AG20443 (cell line): ENCODE measurements at regions not wholly inside any gene's neighbourhood (a gene's known extent, or its start where the extent isn't known, plus 50 kb on each side); places are given as distances from the start of the nearest gene placed in this dataset.
"Not testable (repeated sequence)": the region's sequence is repeated elsewhere in the genome, so short reads cannot be mapped to it uniquely, and the experiment has no call there.

Experiments
- DNase-seq: peaks from one replicate; pipeline ENCODE4 v3.0.0; 2012; ENCODE audit warnings: low spot score, mixed read lengths

DNA sequence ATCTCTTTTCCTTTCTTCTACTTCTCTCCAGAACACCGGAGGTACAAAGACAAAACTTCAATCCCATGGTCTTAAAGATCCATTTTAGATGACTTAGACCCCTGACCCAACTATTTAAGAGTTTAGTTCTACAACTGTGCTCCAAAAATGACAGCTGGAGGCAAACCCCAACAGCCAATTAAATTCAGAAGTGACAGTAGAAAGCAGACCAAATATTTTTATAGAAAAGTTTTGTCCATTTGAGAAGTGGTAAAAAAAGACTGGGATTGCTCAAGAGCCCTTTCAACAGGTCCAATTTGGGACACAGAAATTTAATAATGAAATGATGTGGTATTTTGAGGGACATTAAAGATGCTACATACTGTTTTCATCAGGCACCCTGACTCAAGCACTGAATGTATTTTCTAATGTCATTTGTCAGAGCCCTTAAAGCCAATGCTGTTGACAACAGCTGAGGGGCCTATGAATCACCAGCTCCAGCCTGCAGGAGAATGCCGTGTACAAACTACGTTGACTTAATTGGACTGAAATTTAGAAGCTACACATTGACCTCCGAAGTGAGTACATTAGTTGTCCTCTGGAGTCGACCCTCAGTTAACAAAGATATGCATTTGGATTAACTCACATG lies 147.5 kb upstream of the PIK3R1 start:
- peak; percentile 57 for DNase-seq

DNA sequence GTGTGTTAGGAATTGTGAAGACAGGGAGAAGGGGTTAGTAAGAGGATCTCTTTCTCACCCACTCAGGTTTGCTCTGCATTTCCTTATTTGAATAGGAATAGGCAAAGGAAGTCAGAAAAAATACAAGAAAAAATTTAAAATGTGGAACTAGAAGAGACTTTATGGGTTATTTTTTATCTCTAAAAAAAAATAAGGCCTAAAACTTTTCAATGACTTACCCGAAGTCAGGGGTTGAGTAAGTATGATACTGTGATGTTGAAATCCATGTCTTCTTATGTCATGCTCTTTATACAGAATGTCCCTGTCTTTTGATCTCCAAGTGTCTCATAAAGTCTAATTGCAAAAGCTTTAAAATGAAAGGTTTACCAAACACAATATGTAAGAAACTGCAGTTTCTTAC lies 148.3 kb upstream of the PIK3R1 start:
- DNase-seq: no peak

DNA sequence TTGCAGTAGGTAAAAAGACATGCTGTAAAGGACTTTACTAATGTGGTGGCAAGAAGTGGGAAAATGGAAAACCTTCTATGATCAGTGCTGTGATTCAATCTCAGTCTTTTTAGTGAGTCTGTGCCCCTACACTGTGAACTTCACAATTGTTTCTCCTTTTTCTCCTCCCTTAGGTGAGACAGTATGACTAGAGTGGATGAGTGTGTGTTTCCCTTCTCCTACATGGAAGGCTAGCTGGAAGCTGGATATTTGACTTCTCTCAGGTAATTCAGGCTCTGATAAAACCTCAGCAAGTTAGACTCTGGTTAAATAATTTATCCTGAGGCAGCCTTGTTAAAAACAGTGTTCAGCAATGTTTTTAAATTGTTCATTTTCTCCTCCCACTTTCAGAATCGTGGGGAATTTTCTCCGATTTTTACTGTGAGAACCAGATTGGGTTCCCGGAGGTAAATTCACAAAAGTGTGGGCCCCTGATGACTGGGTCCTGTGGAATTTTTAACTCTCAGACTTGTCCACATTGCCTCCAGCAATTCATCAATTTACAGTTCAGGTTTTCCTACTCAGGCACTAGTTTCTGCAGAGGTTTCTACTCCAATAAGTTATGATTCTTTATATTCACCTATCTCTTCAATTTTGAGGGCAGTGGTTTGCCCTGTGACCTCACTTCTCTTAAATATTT lies 149.1 kb upstream of the PIK3R1 start:
- no peak for DNase-seq

DNA sequence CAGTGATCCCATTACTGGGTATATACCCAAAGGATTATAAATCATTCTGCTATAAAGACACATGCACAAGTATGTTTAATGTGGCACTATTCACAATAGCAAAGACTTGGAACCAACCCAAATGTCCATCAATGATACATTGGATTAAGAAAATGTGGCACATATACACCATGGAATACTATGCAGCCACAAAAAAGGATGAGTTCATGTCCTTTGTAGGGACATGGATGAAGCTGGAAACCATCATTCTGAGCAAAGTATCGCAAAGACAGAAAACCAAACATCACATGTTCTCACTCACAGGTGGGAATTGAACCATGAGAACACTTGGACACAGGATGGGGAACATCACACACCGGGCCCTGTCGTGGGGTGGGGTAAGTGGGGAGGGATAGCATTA lies 150.2 kb upstream of the PIK3R1 start:
- not testable (repeated sequence) for DNase-seq

DNA sequence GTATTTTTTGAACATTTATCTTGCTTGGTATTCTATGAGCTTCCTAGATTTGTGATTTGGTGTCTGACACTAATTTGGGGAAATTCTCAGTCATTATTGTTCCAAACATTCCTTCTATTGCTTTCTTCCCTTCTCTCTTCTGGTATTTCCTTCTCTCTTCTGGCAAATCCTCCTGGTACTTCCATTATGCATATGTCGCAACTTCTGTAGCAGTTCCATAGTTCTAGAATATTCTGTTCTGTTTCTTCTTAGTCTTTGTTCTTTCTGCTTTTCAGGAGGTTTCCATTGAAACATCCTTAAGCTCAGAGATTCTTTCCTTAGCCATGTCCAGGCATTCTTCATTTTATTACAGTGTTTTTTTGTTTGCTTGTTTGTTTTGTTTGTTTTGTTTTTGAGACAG lies 155.2 kb upstream of the PIK3R1 start:
- no peak for DNase-seq

DNA sequence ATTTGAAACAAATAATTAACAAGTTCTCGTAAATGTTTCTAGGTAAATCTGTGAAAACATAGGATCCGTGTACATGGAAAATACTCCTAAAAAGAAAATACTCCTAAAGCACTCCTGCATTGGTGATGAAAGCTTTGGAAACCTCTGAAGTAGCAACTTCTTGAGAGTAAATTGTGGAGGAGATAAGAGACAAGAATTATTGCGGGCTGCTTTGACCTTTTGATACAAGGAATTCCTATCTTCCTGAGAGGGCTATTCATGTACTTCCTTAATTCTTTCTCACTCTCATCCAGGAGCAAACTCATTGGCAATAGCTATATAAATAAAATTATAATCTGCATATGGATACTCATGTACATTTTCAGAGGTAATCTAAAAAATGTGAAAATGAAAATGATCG lies 158.4 kb upstream of the PIK3R1 start:
- no peak for DNase-seq

DNA sequence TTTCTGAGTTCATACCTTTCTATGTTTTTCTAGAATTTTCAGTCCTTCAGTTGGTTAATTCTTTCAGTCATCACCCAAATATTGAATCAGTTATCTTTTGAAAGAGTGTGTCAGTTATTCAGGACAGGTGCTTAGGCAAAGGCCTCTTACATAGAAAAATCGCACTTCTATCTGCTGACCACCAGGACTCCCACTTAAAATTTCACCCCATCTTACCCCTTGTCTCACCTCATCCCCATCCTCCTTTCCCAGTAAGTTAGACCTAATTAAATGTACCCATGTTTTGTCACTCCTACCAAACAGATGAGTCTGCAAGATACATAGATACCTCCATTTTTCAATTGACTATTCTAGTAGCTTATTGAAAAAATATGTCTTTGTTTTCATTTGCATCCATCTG lies 159.9 kb upstream of the PIK3R1 start:
- no peak for DNase-seq

DNA sequence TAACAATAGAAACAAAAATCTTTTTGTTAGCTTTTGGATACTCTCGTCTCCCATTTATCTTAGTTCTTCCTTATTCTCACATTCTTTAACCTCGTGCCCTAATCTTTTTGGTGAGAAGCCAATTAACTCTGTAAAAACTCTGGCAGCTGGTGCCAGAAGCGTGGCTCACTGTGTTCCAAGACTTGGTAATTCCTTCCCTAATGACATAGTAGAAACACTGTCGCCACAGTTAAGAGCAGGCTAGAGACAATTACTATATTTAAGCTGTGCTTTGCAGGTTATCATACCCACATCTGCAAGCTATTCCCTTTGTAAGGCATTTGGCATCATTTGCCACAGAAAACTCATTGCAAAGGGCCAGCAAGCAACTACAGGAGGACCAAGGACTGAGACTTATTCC lies 160.9 kb upstream of the PIK3R1 start:
- DNase-seq: no peak

DNA sequence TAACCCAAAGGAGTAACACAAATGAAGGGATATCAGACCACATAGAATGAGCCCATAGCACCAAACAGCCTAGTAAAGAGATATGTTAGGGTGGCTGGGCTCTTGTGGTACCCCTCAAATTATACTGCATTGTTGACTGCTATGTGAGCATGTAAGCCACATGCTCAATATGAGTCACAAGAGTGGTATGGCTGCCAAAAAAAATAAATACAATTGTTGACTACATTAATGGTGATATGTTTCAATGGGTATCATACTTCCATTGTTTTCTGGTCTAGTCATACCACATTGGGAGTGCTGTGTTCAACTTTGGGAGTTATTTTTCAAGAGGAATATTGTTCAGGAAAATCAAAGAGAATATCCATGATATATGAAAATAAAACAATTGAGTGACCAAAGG lies 162.4 kb upstream of the PIK3R1 start:
- no peak for DNase-seq

DNA sequence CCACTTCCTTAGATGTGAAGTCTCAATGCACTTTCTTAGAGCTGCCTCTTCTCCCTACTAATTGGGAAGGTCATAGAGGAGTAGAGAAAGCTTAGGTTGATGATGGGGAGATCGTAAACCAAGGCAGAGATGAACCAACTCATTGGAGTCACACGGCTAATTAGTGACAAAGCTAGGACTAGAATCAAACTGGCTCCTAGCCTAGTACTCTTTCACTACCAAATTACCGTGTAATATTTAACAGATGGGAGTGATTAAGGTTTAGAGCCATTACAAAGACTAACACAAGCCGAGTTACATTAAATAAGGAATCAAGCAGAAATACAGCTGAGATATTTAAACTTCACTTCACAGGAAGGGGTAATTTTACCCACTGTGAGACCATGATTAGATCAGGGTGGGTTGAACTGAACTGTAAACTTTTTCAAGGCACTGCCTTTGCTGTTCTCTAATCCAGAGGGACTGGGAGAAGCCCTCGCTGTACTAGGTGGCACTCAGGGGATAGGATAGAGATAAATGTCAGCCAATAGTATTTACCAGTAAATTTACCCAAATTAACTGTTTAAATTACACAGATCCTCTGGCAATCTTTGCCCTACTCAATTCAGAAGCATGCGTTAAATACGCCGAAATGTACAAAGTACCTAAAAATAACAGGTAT lies 166.4 kb upstream of the PIK3R1 start:
- no peak for DNase-seq

DNA sequence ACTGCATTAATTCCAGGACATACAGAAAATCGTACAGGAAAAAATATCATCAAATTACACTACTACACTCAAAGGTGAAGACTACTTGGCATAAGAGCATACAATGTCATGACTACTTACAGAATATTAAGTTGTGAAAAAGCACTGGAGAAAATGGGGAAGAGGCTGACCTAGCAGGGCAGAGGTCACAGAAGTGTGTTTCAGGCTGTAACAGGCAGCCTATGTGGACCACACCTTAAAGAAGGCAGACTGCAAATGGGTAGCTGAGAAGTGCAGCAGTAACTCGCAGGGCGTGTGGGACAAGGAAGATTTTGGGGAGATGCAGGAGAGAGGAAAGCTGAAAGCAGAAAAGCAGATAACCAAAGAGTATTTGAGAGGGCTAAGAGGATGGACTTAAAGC lies 167.0 kb upstream of the PIK3R1 start:
- DNase-seq: no peak

DNA sequence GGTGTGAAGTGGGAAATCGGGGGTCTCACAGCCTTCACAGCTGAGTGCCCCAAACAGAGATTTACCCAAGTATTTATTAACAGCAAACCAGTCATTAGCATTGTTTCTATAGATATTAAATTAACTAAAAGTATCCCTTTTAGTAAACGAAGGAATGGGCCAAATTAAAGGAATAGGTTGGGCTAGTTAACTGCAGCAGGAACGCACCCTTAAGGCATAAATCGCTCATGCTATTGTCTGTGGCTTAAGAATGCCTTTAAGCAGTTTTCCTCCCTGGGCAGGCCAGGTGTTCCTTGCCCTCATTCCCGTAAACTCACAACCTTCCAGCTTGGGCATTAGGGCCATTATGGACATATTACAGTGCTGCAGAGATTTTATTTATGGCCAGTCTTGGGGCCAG lies 167.5 kb upstream of the PIK3R1 start:
- not testable (repeated sequence) for DNase-seq

DNA sequence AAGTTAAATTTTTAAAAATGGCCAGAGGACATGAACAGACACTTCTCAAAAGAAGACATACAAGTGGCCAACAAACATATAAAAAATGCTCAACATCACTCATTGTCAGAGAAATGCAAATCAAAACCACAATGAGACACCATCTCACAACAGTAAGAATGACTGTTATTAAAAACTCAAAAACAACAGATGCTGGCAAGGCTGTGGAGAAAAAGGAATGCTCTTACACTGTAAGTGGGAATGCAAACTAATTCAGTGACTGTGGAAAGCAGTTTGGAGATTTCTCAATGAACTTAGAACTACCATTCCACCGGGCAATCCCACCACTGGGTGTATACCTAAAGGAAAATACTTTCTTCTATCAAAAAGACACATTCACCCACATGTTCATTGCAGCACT lies 168.5 kb upstream of the PIK3R1 start:
- no peak for DNase-seq

DNA sequence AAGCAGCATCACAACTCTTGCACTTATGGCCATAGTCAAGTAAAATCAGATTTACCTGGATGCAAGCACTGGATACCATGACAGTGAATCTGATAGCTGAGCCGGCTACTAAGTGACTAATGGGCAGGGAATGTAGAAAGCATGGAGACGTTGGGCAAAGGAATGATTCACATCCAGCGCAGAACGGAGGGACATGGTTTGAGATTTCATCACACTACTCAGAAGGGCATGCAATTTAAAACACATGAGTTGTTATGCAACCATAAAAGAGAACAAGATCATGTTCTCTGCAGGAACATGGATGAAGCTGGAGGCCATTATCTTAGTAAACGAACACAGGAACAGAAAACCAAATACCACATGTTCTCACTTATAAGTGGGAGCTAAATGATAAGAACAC lies 169.1 kb upstream of the PIK3R1 start:
- peak; percentile 87 for DNase-seq

DNA sequence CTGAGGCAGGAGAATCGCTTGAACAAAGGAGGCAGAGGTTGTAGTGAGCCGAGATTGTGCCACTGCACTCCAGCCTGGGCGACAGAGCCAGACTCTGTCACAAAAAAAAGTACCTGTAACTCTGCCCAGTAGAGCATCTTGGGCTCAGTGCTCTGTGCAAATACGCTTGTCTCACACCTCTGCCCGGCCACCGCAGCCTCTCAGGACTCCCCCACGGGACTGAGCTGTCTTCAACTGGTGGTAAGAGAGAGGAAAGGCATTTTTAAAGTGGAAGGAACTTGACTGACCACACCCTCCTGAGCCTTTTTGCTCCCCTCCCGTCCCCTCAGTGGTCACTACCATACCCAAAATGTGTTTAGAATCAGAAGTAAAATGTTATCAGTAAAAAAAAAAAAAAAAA lies 174.3 kb upstream of the PIK3R1 start:
- no peak for DNase-seq

DNA sequence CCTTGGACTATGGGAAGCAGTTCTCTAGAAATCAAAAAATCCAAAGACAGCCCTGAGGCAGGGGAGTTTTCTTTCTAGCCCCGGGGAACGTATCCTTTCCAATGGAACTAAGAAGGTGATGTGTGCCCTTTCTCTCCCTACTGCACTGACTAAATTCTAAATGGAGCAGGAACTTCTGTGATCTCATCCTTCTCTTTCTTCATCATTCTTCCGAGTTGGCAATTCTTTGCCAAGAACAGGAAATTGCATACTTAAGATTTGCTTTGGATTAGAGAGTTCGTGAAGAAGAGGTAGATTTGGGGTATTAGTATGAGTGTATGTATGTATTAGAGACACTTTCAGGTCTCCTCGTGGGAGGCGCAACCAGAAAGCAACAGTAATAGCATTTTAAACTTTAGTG lies 178.0 kb upstream of the PIK3R1 start:
- DNase-seq: peak; percentile 32

DNA sequence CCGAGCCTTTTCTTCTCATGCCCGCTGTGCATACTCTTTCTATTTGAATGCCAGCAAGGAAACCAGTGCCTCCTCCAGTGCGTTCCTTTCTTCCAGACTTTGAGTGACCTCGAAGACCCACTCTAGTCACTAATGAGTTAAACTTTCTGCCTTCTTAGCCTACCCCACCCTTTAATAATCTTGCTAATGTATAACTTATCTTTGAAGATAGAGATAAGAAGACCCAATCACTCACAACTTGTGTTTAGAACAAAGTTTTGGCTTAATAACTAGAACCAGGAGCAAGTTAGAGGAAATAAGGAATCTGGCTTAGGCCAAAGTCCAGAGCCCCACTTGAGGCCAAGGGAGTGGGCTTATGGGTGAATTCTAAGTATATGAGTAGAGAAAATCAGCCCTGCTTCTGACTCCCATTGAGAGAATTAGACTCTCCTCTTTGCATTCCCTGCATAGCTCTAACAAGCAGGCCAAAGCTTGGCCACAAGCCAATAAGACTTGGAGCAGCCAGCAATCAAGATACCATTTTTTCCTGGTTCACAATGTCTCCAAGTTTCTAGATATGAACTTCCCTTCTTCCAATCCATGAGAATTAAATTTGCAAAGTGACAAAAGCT lies 181.5 kb upstream of the PIK3R1 start:
- peak; percentile 39 for DNase-seq

DNA sequence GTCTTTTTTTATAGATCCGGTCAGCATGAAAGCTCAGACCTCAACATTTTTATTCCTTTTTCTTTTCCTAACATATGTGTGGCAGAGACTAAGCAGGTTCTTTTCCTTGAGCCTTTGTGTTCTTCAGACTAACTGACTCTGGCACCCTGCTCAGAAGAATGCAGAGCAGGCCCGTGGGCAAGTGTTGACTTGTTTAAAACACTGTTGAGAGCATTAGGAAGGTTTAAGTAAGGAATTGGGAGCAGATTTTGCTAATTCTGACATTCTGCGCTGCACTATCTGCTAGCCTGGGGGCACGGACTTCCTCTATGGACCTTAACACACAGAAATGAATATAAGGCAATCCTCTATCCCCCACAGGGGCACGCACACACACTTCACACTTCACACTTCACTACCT lies 182.5 kb upstream of the PIK3R1 start:
- DNase-seq: no peak

DNA sequence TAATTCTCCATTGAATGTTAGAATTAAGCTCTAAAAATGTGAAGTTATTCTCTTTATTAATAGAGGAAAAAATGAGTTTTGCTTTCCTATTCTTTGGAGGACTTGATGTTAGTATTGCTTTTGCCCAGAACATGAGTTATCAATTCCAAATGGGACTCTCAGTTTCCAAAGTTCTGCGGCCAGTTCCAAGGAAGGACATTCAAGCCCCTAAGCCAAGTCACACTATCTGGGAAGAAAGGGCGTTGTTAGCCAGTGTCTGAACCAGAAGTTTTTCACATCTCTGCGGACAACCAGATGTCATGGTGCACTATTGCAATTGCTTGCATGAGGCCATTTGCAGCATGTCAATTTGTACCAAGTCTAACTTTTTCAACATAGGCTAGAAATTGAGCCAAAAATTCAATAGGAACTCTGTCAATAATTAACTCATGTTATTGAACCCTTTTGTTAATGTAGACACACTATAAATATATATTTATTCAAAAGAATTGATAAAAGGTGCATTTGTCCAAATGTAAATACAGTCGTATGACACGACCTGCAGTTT lies 183.3 kb upstream of the PIK3R1 start:
- DNase-seq: no peak

DNA sequence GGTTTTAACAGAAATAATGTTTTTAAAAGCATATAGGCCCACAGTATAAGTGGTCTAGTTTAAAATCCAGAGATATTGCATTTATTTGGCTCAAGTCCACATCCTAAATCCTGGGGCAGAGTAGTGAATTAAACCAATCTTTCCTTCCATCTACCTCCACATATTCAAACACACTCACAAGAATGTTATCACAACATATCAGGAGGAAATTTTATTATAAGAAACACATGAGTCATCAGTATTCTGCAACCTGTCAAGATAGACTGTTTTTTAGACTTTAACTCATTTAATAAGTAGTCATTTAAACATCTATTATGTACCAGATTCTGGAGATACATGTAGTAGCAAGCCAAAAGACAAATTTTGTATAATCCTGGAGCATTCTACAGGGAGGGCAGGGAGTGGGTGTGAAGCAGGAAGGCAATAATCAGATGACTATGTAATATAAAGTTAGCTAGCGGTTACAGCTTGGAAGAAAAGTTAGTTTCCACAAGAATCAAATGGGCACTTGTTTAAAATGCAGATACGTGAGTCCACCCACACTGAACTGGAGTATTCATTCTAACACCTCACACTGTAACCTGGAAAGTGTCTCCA lies 187.3 kb upstream of the PIK3R1 start:
- no peak for DNase-seq

DNA sequence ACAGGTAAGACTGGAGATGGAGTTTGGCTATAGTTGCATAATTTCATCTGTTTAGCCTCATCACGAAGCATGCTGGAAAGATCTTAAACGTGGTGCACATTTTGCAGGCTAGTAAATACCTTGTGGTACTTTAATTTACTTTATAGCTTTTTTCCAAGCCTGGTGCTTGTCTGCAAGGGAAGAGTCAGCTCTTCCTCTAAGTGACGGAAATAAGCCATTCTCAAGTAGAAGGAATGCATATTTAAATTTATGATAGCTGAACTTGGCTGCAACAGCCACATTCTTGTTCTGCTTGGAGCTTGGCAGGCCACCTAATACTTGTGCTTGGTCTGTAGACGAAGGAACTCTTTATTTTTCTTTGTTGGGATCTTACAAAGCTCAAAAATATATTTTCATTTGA lies 188.0 kb upstream of the PIK3R1 start:
- DNase-seq: peak; percentile 74

DNA sequence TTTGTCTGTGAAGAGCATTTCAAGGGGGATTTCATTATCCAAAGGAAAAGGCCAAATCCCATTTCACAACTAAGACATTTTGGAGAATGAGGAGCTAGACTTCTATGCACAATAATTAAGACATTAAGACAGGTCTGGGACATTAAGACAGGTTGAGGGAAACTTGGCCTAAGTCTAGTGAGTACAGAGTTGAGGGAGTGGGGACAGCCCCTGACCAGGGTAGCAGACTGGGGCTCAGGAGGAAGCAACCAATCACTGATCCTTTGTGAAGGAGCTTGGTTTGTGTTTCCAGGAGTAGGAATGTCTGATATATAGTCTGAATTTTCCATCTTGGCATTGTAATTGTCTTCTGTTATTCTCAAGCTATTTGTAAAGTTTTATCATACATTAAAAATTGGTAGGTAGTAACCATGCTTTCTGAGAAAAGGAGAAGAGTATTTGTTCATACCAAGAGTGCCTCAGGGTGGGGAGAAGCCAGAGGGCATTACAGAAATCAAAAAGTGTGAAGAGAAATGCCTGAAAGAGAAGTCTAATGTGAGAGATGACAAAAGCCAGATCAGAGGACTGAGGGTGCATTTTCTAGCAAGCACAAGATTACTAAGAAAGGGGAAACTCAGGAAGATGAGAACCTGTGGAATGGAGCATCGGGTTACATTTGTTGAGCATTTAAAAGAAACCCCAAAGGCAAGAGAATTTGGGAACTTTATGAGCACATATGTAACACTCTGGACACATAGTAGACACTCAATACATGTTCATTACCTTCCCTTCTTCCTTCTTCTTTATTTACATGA lies 189.3 kb upstream of the PIK3R1 start:
- DNase-seq: no peak
